ENCODE measurements at regions not wholly inside any gene's neighbourhood (a gene's known extent, or its start where the extent isn't known, plus 50 kb on each side); places are given as distances from the start of the nearest gene placed in this dataset.

DNA sequence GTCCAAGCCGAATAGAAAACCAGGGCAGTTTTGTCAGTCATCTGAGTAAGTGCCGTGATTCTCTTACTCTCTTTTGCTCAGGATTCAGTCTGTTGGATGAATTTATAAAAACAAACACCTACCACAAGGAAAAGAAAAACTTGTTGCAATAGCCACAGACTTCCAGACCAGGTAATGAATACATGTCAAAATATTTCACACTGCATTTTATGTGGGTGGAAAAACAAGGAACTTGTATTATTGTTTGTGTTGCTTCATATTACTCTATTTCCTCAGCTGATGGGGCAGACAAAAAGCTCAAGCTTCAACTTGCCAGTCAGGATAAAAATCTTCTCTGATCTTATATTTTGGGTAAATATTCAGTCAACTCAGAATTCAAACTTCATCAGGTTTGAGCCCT is 1125.7 kb downstream of the NLGN4Y start:
- DNase-seq (ENCODE audit: low read depth), result no peak

DNA sequence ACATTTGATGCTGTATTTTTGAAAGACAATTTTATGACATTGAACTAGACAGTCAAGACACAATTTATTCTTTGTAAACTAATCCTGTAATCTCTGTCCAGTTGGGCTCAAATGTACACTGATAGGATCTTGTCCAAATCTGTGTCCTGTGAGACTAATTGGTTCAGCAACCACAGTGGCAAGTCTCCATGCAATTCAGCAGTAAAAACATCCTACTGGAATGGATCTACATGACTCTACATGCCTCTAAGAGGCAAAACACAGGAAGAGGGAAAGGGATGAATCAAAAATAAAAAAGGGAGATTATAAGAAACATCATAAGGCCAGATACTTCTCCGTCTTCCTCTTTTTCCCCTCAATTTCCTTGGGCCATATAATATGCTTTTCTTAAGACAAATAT is 1164.2 kb downstream of the NLGN4Y start:
- DNase-seq (ENCODE audit: low read depth), result no peak

DNA sequence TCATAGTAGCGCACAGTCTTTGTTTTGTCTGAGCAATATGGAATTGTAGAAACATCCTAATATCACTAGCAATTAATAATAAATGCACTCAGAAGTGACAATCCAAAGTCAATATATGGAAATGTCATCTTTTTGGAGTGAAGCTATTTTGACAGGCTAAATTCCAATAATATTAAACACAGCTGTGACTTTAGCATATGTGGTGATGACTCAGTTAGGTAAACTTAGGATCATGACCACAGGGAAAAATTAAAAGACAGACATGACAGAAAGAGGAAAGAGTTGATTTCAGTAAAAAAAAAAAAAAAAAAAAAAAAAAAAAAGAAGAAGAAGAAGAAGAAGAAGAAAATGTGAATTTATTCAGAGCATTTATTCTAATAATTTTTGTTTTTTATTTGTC is 1165.7 kb downstream of the NLGN4Y start:
- DNase-seq (ENCODE audit: low read depth), result no peak

DNA sequence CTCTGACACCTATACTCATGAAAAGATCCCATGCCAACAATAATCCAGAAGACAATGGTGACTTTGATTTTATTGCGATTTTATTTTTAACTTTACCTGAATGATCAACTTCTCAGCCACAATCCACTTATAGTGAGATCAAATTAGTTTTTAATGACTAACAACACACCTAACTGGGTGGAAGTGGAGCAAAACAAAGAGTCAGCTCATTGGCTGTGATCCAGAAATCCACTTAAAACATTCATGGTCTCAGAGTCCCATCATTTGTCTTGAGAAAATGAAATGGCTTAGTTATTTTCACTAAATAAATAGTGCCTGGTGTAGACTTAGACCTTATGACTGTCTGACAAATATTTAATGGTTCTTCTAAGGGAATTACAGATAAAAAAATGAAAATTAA is 1177.8 kb downstream of the NLGN4Y start:
- DNase-seq (ENCODE audit: low read depth), result no peak

DNA sequence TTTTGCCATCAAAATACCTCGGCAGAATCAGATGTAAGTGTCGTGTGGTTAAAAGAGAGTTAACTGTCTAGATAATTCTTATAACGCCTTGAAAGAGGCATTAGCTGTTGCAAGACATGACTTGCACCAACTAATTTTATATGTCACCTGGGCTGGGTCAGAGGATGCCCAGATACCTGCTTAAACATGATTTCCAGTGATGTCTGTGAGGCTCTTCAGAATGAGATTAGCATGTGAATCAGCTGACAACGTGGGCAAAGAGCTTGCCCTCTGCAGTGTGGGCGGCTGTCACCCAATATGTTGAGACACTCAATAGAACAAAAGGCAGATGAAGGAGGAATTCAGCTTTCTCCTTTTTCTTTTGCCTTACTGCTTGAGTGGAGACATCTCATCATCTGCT is 1180.6 kb downstream of the NLGN4Y start:
- no peak for DNase-seq (ENCODE audit: low read depth)

DNA sequence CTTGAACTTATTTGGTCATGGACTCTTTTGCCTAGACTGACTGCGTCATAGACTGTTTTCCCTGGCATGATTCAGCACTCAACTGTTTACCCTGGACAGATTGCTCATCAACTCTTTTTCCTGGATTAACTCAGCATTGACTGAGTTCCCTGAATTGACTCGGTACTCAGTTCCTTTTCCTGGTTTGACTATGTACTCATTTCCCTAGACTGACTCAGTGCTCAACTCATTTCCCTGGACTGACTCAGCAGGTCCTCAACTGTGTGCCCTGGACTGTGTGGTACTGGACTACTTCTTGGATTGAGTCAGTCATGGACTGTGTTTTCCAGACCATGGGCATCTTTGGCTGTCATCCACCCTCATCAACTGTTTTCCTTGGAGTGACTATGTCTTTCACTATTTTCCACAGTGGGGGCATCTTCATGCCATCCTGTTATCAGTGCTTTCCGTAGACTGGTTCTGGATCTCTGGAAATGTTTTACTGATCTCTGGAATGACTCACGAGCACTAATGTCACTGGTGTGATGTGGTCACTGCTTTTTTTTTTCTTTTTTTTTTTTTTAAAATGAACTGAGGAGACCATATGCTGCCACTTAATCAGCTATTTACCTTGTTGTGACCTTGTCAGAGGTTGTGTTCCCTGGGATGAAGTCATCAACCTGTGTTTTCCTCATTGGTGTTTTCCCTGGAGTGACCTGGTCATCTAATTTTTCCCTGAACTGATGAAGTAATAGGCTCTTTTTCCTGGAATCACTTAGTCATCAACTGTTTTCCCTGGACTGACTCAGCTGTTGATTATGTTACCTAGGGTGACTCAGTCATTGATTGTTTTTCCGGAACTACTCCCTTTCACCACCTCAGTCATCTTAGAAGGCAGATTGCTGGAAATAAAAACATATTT is 1225.5 kb downstream of the NLGN4Y start:
- DNase-seq (ENCODE audit: low read depth), result no peak

DNA sequence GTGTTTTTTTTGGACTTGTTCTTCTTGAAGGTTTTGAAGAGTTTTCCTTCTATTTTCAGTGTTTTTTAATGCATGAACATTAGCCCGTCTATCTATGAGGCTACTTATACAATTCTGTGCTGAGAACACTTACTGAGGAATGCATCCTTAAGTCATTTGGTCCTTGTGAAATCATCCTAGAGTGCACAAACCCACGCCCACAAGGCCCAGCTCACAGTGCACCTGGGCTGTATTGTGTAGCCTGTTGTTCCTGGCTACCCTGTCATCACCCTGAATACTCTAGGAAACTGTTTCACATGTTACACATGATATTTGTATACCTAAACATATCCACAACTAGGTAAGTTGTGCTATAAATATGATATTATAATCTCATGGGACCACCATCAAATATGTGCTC is 1226.7 kb downstream of the NLGN4Y start:
- DNase-seq (ENCODE audit: low read depth), result no peak

DNA sequence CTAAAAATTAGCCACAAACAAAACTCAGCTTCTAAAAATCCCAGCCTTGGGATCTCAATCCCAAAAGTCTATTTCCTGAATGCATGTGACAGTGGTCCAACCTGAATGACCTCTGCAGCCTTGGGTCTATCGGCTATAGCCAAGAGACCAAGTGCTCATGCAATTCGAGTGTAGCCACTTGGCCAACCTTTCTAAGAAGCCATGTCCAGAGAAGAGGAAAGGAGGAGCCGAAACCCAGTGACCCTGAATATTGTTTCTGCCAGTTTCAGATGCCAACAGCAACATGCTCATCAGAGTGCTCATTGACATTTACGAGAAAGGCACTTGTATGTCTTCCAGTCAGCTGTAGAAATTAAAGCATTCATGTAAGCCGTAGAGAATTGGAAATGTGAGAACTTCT is 1231.9 kb downstream of the NLGN4Y start:
- no peak for DNase-seq (ENCODE audit: low read depth)

DNA sequence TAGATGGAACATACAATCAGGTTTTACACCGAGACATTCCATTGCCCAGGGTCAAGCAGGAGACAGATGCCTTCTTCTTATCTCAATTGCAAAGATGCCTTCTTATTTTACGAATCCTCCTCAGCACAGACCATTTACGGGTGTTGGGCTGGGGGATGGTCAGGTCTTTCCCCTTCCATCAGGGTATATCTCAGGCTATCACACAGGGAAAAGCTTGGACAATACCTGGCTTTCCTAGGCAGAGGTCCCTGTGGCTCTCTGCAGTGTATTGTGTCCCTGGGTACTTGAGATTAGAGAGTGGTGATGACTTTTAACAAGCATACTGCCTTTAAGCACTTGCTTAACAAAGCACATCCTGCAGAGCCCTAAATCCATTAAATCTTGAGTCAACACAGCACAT is 1249.2 kb downstream of the NLGN4Y start:
- no peak for DNase-seq (ENCODE audit: low read depth)

DNA sequence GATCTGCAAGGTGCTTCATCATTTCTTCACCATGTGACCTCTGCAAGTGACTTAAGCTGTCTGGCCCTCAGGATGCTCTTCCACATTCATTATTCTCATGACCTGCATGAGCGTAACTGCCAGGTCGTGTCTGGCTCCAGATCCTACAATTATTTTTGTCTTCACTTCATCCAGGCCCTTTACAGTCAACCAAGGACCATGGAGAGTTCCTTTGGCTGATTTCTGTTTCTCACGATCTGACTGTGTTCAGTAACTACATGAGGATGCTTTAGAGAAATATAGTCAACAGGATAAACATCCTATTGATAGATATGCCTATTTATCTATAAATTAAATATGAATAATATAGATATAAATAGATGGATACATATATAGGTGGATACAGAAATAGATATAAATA is 1251.6 kb downstream of the NLGN4Y start:
- no peak for DNase-seq (ENCODE audit: low read depth)

DNA sequence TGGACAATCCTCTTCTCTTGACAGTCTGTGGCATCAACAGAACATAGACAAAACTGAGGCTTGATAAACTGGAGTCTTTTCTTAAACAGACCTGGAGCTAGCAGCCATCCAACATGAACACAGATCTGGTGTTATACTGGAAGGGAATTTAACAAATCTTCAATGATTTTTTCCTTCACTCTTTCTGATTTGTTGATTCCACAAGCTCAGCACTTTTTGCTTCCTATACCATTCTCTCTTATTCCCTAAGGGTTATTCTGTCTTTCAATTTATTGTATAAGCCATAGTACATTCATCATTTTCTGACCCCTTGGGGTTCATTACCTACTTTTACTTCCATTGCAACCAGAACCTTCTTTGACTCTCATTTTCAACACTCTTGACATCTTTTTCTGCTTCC is 1255.6 kb downstream of the NLGN4Y start:
- DNase-seq (ENCODE audit: low read depth), result no peak

DNA sequence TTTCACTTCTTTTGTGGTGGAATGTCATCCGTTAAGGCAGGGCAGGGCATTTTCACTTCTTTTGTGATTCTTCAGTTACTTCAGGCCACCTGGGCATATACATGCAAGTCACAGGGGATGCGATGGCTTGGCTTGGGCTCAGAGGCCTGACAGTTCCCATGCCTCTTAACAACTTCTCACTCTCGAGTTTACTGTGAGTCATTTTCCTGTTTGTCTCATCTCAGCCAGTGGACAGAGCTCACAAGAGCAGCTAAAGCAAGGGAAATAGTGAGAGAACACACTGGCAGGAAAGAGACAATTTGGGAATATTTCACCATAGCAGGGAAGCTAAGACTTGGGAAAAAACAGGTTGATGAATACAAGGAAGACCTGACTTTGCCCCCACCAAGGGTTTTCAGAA is 1275.7 kb downstream of the NLGN4Y start:
- DNase-seq (ENCODE audit: low read depth), result no peak

DNA sequence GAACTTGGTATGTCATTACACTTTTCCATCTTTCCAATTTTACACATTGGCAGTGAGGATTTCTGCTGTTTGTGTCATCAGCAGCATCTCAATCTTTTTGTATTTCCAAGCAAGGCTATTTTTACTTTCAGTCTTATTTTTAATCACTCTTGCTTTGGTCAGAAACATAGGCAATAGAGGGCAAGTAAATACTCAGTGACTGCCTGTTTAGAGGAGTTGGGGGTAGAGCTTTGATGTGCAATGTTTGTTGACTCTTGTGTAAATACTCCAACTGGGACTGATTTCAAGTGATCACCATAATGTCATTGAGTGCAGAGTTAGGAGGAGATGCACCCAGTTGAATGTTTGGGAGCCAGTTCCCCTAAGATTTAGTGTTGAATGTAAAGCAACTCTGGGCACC is 1281.7 kb downstream of the NLGN4Y start:
- no peak for DNase-seq (ENCODE audit: low read depth)

DNA sequence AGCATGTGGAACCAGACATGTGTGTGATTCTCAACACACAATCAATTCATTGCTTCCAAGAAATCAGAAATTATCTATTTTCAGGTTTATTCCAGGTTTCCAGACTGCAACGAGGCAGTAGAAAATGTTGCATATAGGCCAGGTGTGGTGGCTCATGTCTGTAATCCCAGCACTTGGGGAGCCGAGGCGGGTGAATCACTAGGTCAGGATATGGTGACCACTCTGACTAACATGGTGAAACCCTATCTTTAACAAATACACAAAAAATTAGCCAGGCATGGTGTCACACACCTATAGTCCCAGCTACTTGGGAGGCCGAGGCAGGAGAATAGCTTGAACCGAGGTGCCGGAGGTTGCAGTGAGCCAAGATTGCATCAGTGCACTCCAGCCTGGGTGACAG is 1289.9 kb downstream of the NLGN4Y start:
- DNase-seq (ENCODE audit: low read depth), result no peak

All from fibroblast of gingiva (primary cell).